HAP-1 (cell line): ENCODE measurements at regions not wholly inside any gene's neighbourhood (a gene's known extent, or its start where the extent isn't known, plus 50 kb on each side); places are given as distances from the start of the nearest gene placed in this dataset.

Source experiments
- DNase-seq, 2 experiments: peaks; one replicate each; pipeline ENCODE4 v3.0.0-alpha.2; 2016 to 2020; ENCODE audit warnings: low spot score in 2 of 2
- H3K27me3 ChIP-seq: fragments of 250-450 bp; sonication (Bioruptor Pico); 2 replicates; pipeline ENCODE4 v1.5.1; 2020; ENCODE audit warnings: low read depth, mild to moderate bottlenecking, moderate library complexity
- H3K36me3 ChIP-seq: fragments of 250-450 bp; sonication (Bioruptor Pico); replicated peaks from 2 replicates; pipeline ENCODE4 v1.5.1; 2020; ENCODE audit warnings: mild to moderate bottlenecking
- H3K4me1 ChIP-seq: fragments of 250-450 bp; sonication (Bioruptor Pico); 2 replicates; pipeline ENCODE4 v1.5.1; 2020; ENCODE audit warnings: mild to moderate bottlenecking
- H3K4me3 ChIP-seq: fragments of 250-450 bp; sonication (Bioruptor Pico); 2 replicates; pipeline ENCODE4 v1.5.1; 2020; ENCODE audit warnings: mild to moderate bottlenecking, moderate library complexity
- H3K9me3 ChIP-seq: fragments of 250-450 bp; sonication (Bioruptor Pico); 2 replicates; pipeline ENCODE4 v1.5.1; 2020; ENCODE audit warnings: mild to moderate bottlenecking, moderate library complexity
- in situ Hi-C: fragments of 300-500 bp; cut with MboI; formaldehyde crosslinking; loops from 3 replicates; pipeline ENCODE4 v1.14.3; 2020; ENCODE audit warnings: low sequenced_read_pairs, inconsistent platforms, mixed read lengths

GRCh38 chr4:58760100-58760499, 1649.9 kb upstream of the IGFBP7 start:
- H3K27me3 ChIP-seq: no peaks in the 10 kb centered on the region
- in situ Hi-C loops: no loop called here
- no peak overlapping the region for H3K4me3 ChIP-seq
- no peaks in the 10 kb centered on the region for H3K36me3 ChIP-seq
- DNase-seq: no peak
- H3K4me1 ChIP-seq: no peaks in the 10 kb centered on the region
- no peaks in the 10 kb centered on the region for H3K9me3 ChIP-seq

GRCh38 chr4:58749206-58749605, 1639.0 kb upstream of the IGFBP7 start:
- Histone ChIP-seq H3K9me3 (no peaks in the 10 kb centered on the region), H3K36me3 (no peaks in the 10 kb centered on the region; the same call in 1 of the 2 replicates), H3K27me3 (no peaks in the 10 kb centered on the region), H3K4me3 (no peak overlapping the region), H3K4me1 (no peaks in the 10 kb centered on the region)
- DNase-seq: no peak
- in situ Hi-C loops: no loop called here

GRCh38 chr4:58740897-58741296, 1630.7 kb upstream of the IGFBP7 start:
- no peak overlapping the region for H3K4me3 ChIP-seq
- DNase-seq: no peak
- no peaks in the 10 kb centered on the region for H3K4me1 ChIP-seq
- H3K36me3 ChIP-seq: no peaks in the 10 kb centered on the region
- no peaks in the 10 kb centered on the region for H3K27me3 ChIP-seq
- in situ Hi-C loops: no loop called here
- no peaks in the 10 kb centered on the region for H3K9me3 ChIP-seq

- in situ Hi-C loops: no loop called here
These were observed 1629.1 kb upstream of the IGFBP7 start for GRCh38 chr4:58739275-58739674.

GRCh38 chr4:58738375-58738774, 1628.2 kb upstream of the IGFBP7 start:
- in situ Hi-C loops: no loop called here
- Histone ChIP-seq H3K4me3 (no peak overlapping the region), H3K9me3 (no peaks in the 10 kb centered on the region), H3K4me1 (no peaks in the 10 kb centered on the region; the same call in 1 of the 2 replicates), H3K36me3 (no peaks in the 10 kb centered on the region), H3K27me3 (no peaks in the 10 kb centered on the region)
- DNase-seq: no peak

More at GRCh38 chr4:58739275-58739674, 1629.1 kb upstream of the IGFBP7 start:
- H3K4me3 ChIP-seq: no peak overlapping the region
- no peaks in the 10 kb centered on the region for H3K9me3 ChIP-seq
- no peak for DNase-seq
- no peaks in the 10 kb centered on the region for H3K27me3 ChIP-seq
- H3K4me1 ChIP-seq: no peaks in the 10 kb centered on the region; the same call in 1 of the 2 replicates
- no peaks in the 10 kb centered on the region for H3K36me3 ChIP-seq

- H3K27me3 ChIP-seq: no peaks in the 10 kb centered on the region
- DNase-seq: no peak
- in situ Hi-C loops: no loop called here
- H3K4me1 ChIP-seq: no peaks in the 10 kb centered on the region; the same call in 1 of the 2 replicates
- H3K4me3 ChIP-seq: no peak overlapping the region
- H3K9me3 ChIP-seq: no peaks in the 10 kb centered on the region
- H3K36me3 ChIP-seq: no peaks in the 10 kb centered on the region
These were observed 1624.0 kb upstream of the IGFBP7 start for GRCh38 chr4:58734030-58734674.

- DNase-seq: peak in 1 of 2 experiments; percentile 4
- Histone ChIP-seq H3K4me3 (no peak overlapping the region), H3K36me3 (no peaks in the 10 kb centered on the region), H3K27me3 (no peaks in the 10 kb centered on the region), H3K4me1 (no peaks in the 10 kb centered on the region; the same call in 1 of the 2 replicates), H3K9me3 (no peaks in the 10 kb centered on the region)
- in situ Hi-C loops: no loop called here
These were observed 1622.8 kb upstream of the IGFBP7 start for GRCh38 chr4:58732973-58733372.

- DNase-seq: no peak
- in situ Hi-C loops: no loop called here
These were observed 1613.8 kb upstream of the IGFBP7 start for GRCh38 chr4:58723954-58724353.

GRCh38 chr4:58711039-58711438, 1600.9 kb upstream of the IGFBP7 start:
- no peaks in the 10 kb centered on the region for H3K4me1 ChIP-seq

More at GRCh38 chr4:58723954-58724353, 1613.8 kb upstream of the IGFBP7 start:
- Histone ChIP-seq H3K9me3 (no peaks in the 10 kb centered on the region), H3K36me3 (no peaks in the 10 kb centered on the region), H3K27me3 (no peaks in the 10 kb centered on the region), H3K4me3 (no peak overlapping the region), H3K4me1 (no peaks in the 10 kb centered on the region)

GRCh38 chr4:58688568-58688967, 1578.4 kb upstream of the IGFBP7 start:
- DNase-seq: no peak
- in situ Hi-C loops: no loop called here
- Histone ChIP-seq H3K4me1 (no peaks in the 10 kb centered on the region), H3K36me3 (no peaks in the 10 kb centered on the region), H3K9me3 (no peaks in the 10 kb centered on the region), H3K4me3 (no peak overlapping the region), H3K27me3 (no peaks in the 10 kb centered on the region)

More at GRCh38 chr4:58711039-58711438, 1600.9 kb upstream of the IGFBP7 start:
- in situ Hi-C loops: no loop called here
- Histone ChIP-seq H3K9me3 (no peaks in the 10 kb centered on the region), H3K27me3 (no peaks in the 10 kb centered on the region), H3K36me3 (no peaks in the 10 kb centered on the region), H3K4me3 (no peak overlapping the region)
- DNase-seq: no peak

- DNase-seq: no peak
- Histone ChIP-seq H3K4me1 (peaks cover 9% of the 10 kb centered on the region), H3K27me3 (no peaks in the 10 kb centered on the region), H3K36me3 (no peaks in the 10 kb centered on the region), H3K9me3 (no peaks in the 10 kb centered on the region), H3K4me3 (no peak overlapping the region)
- in situ Hi-C loops: no loop called here
These were observed 1569.7 kb upstream of the IGFBP7 start for GRCh38 chr4:58679886-58680285.

GRCh38 chr4:58679051-58679450, 1568.9 kb upstream of the IGFBP7 start:
- DNase-seq: no peak
- H3K36me3 ChIP-seq: no peaks in the 10 kb centered on the region
- no peaks in the 10 kb centered on the region for H3K27me3 ChIP-seq
- H3K9me3 ChIP-seq: no peaks in the 10 kb centered on the region
- in situ Hi-C loops: no loop called here
- no peak overlapping the region for H3K4me3 ChIP-seq
- peaks cover 9% of the 10 kb centered on the region for H3K4me1 ChIP-seq

GRCh38 chr4:58669783-58670182, 1559.6 kb upstream of the IGFBP7 start:
- no peak overlapping the region for H3K4me3 ChIP-seq
- H3K27me3 ChIP-seq: no peaks in the 10 kb centered on the region
- in situ Hi-C loops: no loop called here
- no peaks in the 10 kb centered on the region for H3K9me3 ChIP-seq
- H3K4me1 ChIP-seq: no peaks in the 10 kb centered on the region
- DNase-seq: no peak
- H3K36me3 ChIP-seq: no peaks in the 10 kb centered on the region

GRCh38 chr4:58665649-58666048, 1555.5 kb upstream of the IGFBP7 start:
- in situ Hi-C loops: no loop called here
- Histone ChIP-seq H3K4me3 (no peak overlapping the region), H3K36me3 (no peaks in the 10 kb centered on the region), H3K4me1 (no peaks in the 10 kb centered on the region), H3K27me3 (no peaks in the 10 kb centered on the region), H3K9me3 (no peaks in the 10 kb centered on the region)
- no peak for DNase-seq

GRCh38 chr4:58658701-58659100, 1548.5 kb upstream of the IGFBP7 start:
- peak in 1 of 2 experiments; percentile 29 for DNase-seq
- Histone ChIP-seq H3K36me3 (no peaks in the 10 kb centered on the region), H3K4me3 (no peak overlapping the region), H3K4me1 (no peaks in the 10 kb centered on the region), H3K27me3 (no peaks in the 10 kb centered on the region), H3K9me3 (no peaks in the 10 kb centered on the region)
- in situ Hi-C loops: no loop called here
